B cell (primary cell): ENCODE measurements at regions not wholly inside any gene's neighbourhood (a gene's known extent, or its start where the extent isn't known, plus 50 kb on each side); places are given as distances from the start of the nearest gene placed in this dataset.

Experiments
- EZH2 ChIP-seq: IDR thresholded peaks from 2 replicates; pipeline ENCODE4 v1.6.1; 2012; ENCODE audit warnings: borderline replicate concordance, low read depth, mild to moderate bottlenecking, moderate library complexity, low read length; ENCODE audit not compliant: insufficient read depth, poor library complexity, severe bottlenecking
- TF ChIP-seq, protein P1 (sequence below): fragments of 200-600 bp; IDR thresholded peaks from one replicate; pipeline ENCODE4 v1.8.0; 2022; ENCODE audit warnings: antibody characterized with exemption, mild to moderate bottlenecking

DNA sequence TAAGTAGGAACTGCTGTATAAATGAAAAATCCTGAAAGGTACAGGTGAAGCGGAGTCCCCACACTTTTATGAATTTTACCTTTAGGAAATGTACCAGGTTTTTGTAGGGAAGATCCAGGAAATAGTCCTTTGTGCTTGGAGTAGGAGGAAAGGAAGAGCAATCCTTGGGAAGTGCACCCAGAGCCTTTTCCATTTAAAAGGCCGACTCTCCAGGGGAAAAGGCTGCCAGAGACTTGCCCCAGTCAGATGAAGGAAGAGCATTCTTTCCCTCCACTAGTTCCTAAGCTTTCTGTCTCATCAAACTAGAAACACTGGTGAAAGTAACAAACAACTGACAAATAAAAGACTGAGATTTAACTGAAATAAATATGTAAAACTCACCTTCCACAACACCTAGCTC, 779.4 kb upstream of the CDH6 start:
- TF ChIP-seq, protein P1, sequence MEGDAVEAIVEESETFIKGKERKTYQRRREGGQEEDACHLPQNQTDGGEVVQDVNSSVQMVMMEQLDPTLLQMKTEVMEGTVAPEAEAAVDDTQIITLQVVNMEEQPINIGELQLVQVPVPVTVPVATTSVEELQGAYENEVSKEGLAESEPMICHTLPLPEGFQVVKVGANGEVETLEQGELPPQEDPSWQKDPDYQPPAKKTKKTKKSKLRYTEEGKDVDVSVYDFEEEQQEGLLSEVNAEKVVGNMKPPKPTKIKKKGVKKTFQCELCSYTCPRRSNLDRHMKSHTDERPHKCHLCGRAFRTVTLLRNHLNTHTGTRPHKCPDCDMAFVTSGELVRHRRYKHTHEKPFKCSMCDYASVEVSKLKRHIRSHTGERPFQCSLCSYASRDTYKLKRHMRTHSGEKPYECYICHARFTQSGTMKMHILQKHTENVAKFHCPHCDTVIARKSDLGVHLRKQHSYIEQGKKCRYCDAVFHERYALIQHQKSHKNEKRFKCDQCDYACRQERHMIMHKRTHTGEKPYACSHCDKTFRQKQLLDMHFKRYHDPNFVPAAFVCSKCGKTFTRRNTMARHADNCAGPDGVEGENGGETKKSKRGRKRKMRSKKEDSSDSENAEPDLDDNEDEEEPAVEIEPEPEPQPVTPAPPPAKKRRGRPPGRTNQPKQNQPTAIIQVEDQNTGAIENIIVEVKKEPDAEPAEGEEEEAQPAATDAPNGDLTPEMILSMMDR = no peak
- TF ChIP-seq EZH2 = no peak
